ENCODE measurements at regions not wholly inside any gene's neighbourhood (a gene's known extent, or its start where the extent isn't known, plus 50 kb on each side); places are given as distances from the start of the nearest gene placed in this dataset.

DNA sequence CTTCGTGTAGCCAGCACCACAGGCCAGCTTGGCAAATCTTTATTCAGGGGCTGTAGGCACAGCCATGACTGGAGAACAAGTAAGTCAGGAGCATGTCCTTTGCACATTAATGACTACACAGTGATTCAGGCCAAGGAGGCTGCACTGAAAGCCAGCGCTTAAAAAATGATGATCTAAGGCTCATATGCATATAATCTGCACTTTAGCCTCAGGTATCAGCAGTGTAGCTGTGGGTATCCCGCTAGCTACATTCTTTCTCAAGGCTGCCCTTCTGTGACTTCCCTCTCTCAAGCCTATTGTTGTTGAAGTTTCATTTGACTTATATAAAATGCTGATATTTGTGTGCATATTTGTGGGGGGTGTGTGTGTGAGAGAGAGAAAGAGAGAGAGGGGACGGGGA, 62.6 kb upstream of the RGL1 start:
- TF ChIP-seq, protein P1, sequence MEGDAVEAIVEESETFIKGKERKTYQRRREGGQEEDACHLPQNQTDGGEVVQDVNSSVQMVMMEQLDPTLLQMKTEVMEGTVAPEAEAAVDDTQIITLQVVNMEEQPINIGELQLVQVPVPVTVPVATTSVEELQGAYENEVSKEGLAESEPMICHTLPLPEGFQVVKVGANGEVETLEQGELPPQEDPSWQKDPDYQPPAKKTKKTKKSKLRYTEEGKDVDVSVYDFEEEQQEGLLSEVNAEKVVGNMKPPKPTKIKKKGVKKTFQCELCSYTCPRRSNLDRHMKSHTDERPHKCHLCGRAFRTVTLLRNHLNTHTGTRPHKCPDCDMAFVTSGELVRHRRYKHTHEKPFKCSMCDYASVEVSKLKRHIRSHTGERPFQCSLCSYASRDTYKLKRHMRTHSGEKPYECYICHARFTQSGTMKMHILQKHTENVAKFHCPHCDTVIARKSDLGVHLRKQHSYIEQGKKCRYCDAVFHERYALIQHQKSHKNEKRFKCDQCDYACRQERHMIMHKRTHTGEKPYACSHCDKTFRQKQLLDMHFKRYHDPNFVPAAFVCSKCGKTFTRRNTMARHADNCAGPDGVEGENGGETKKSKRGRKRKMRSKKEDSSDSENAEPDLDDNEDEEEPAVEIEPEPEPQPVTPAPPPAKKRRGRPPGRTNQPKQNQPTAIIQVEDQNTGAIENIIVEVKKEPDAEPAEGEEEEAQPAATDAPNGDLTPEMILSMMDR (conservative IDR thresholded peaks at IDR 0.05), result no peak
- no peak for TF ChIP-seq ZFX (IDR thresholded peaks at IDR 0.05)

Data from C4-2B (cell line).